SJCRH30 (cell line): ENCODE measurements at regions not wholly inside any gene's neighbourhood (a gene's known extent, or its start where the extent isn't known, plus 50 kb on each side); places are given as distances from the start of the nearest gene placed in this dataset.
"Not testable (repeated sequence)": the region's sequence is repeated elsewhere in the genome, so short reads cannot be mapped to it uniquely, and the experiment has no call there.

Experiments
- DNase-seq, 2 experiments: peaks; one replicate each; pipeline ENCODE4 v3.0.0-alpha.2; 2015 to 2020
- H3K27ac ChIP-seq: fragments of 250-450 bp; sonication (Bioruptor Pico); 2 replicates; pipeline ENCODE4 v1.5.1; 2020; ENCODE audit warnings: mild to moderate bottlenecking, moderate library complexity
- H3K27me3 ChIP-seq: fragments of 250-450 bp; sonication (Bioruptor Pico); 2 replicates; pipeline ENCODE4 v1.5.1; 2020; ENCODE audit warnings: mild to moderate bottlenecking, moderate library complexity
- H3K36me3 ChIP-seq: fragments of 250-450 bp; sonication (Bioruptor Pico); 2 replicates; pipeline ENCODE4 v1.5.1; 2020; ENCODE audit warnings: mild to moderate bottlenecking, moderate library complexity
- H3K4me1 ChIP-seq: fragments of 250-450 bp; sonication (Bioruptor Pico); 2 replicates; pipeline ENCODE4 v1.5.1; 2020; ENCODE audit warnings: mild to moderate bottlenecking, moderate library complexity
- H3K4me3 ChIP-seq: fragments of 250-450 bp; sonication (Bioruptor Pico); 2 replicates; pipeline ENCODE4 v1.5.1; 2020; ENCODE audit warnings: mild to moderate bottlenecking, moderate library complexity
- H3K9me3 ChIP-seq: fragments of 250-450 bp; sonication (Bioruptor Pico); replicated peaks from 2 replicates; pipeline ENCODE4 v1.5.1; 2020; ENCODE audit warnings: mild to moderate bottlenecking, moderate library complexity

DNA sequence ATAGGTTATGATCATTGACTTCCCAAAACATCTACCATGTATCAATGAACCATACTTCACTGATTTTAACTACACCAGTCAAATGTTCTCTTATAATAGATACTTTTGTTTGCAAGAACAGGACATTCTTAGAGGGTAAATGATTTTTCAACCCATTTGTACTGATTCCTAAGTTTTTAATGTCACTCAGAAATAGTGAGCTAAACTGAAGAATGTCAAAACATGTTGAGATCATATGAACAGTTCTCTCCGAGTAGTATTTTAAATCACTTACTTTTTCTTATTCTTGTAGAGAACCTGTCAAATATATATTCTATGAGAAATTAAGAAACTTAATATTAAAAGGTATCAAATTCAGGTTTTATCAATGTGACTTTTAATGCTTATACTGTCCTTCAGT lies 1362.9 kb upstream of the SLC39A10 start:
- no peak for DNase-seq
- Histone ChIP-seq H3K9me3 (no peaks in the 10 kb centered on the region), H3K4me3 (no peak overlapping the region), H3K27ac (no peak overlapping the region), H3K27me3 (no peaks in the 10 kb centered on the region; the same call in 1 of the 2 replicates), H3K4me1 (no peaks in the 10 kb centered on the region), H3K36me3 (no peaks in the 10 kb centered on the region)

DNA sequence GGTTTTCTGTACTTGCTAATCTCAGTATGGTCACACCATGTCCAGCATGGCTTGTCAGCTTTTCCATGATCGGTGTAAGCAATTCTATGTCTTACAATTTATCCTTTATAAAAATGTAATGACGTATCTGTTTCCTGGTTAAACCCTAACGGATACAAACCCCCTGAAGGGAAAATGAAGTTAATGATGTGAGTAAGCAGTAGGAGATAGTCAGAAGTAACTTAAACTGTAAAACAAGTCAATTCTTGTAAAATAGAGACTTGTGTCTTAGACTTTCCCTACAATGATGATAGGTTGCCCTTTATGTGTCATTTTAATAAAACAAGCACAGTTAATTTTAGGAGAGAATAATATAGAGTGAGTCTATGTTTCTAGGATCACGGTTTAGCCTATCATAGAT lies 1365.9 kb upstream of the SLC39A10 start:
- no peaks in the 10 kb centered on the region for H3K9me3 ChIP-seq
- no peaks in the 10 kb centered on the region; the same call in 1 of the 2 replicates for H3K27me3 ChIP-seq
- no peak for DNase-seq
- H3K36me3 ChIP-seq, result no peaks in the 10 kb centered on the region
- H3K4me3 ChIP-seq, result no peak overlapping the region
- H3K27ac ChIP-seq, result no peak overlapping the region
- H3K4me1 ChIP-seq, result no peaks in the 10 kb centered on the region

DNA sequence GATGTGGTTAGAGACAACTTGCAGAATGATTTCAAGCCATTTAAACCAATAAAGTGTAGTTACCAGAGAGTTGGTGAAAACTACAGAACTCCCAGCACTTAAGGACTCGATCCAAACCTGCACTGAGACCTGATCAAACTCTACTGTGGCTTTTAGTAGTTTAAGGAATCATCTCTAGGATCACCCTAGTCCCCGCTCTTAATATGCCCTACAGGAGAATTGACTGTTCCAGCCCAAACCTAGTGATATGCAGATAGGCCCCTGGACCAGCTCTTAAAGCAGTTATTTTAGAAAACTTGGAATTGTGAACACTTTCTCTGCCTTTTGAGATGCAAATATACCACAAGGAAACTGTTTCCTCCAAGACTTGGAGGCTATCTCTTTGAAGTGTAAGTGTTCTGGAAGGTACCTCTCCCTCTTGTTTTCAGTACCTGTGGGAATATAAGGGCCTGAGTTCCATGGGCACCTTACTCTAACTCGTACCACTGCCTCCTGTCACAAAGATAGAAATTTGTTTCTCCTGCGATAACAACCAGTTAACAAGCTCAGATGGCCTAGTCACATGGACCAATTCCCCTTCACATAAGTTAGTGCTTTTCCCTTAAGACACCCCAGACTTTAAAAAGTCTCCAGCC lies 1367.2 kb upstream of the SLC39A10 start:
- H3K4me3 ChIP-seq, result no peak overlapping the region
- no peaks in the 10 kb centered on the region for H3K4me1 ChIP-seq
- no peaks in the 10 kb centered on the region for H3K9me3 ChIP-seq
- no peak overlapping the region for H3K27ac ChIP-seq
- no peaks in the 10 kb centered on the region; the same call in 1 of the 2 replicates for H3K27me3 ChIP-seq
- H3K36me3 ChIP-seq, result no peaks in the 10 kb centered on the region
- no peak for DNase-seq

DNA sequence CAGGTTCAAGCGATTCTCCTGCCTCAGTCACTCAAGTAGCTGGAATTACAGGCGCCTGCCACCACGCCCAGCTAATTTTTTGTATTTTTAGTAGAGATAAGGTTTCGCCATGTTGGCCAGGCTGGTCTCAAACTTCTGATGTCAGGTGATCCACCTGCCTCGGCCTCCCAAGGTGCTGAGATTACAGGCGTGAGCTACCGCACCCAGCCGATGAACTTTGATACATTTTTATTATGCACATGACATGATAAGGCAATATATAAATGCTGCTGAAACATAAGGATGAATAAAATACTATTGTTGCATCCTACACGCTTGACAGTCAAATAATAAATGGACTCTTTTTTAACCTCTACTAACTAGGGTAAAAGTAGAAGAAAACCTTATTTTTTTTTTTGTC lies 1380.4 kb upstream of the SLC39A10 start:
- not testable (repeated sequence) for H3K9me3 ChIP-seq, DNase-seq, H3K36me3 ChIP-seq

DNA sequence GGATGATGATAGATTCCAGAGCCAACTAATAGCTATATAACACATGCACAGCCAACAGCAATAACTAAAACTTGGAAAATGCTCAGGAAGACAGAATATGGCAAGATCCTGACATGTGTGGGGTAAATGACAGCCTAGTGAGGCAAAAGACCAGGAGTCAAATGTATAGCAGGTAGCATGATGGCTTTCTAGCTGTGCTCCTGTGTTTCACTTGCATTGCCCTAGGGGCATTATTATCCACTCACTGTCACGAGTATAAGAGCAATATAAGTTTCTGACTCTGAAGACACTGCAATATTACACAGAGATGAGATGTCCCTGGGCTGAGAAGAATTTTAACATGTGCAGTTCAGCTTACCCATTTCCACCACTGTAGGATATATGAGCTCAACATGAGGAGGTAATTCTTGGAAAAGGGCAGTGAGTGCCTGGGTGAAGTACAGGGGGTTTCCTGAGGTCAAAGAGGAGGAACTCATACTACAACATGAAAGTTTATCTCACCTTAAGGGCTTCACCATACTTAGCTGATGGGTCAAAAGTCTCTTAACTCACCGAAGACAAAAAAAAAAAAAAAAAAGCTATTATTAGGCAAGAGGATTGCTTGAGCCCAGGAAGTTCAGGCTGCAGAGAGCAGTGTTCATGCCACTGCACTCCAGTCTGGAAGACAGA lies 1385.6 kb upstream of the SLC39A10 start:
- no peak overlapping the region for H3K4me3 ChIP-seq
- DNase-seq, result no peak
- H3K9me3 ChIP-seq, result no peaks in the 10 kb centered on the region
- no peaks in the 10 kb centered on the region for H3K36me3 ChIP-seq
- no peaks in the 10 kb centered on the region; the same call in 1 of the 2 replicates for H3K4me1 ChIP-seq
- peaks cover 4% of the 10 kb centered on the region; the same call in 1 of the 2 replicates for H3K27me3 ChIP-seq
- no peak overlapping the region for H3K27ac ChIP-seq

More for the DNA sequence above, 1380.4 kb upstream of the SLC39A10 start:
- not testable (repeated sequence) for H3K4me1 ChIP-seq, H3K27me3 ChIP-seq, H3K4me3 ChIP-seq, H3K27ac ChIP-seq

DNA sequence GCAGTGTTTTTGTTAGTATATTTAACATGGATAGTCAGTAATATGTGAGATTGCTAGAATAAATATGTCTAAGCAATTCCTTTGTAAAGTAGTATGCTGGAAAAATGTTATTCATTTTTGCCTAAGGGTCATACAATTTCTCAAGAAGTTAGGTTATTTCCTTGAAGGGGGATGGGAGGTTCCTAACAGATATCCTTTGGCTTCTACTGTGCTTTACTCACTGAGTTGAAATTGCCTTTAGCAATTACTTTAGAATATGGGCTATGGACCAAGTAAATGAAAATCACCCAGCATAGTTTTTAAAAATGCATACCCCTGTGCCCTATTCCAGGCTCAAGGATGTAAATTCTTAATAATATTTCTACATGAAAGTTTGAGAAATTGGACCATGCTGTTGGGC lies 1386.4 kb upstream of the SLC39A10 start:
- H3K9me3 ChIP-seq, result no peaks in the 10 kb centered on the region
- no peaks in the 10 kb centered on the region for H3K36me3 ChIP-seq
- no peaks in the 10 kb centered on the region; the same call in 1 of the 2 replicates for H3K4me1 ChIP-seq
- DNase-seq, result no peak
- H3K27ac ChIP-seq, result no peak overlapping the region
- peaks cover 4% of the 10 kb centered on the region; the same call in 1 of the 2 replicates for H3K27me3 ChIP-seq
- no peak overlapping the region for H3K4me3 ChIP-seq

DNA sequence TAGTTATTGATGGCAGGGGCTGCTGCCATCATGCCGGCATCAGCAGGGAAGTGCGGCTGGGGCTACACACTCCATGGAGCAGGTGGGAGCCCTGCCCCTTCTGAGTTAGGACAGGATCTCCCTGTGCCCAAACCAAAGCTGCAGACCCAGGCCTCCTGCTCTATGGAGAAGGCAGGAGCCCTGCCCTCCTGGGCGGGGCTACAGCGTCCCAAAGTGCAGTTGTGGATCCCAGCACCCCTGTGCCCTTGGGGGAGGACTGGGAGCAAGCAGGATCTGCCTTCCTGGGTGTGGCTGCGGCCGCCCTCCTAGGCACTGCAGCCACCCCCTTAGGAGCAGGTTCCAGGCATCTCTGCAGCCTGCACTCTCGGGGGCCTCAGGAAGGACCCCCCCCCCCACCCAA lies 1392.4 kb upstream of the SLC39A10 start:
- H3K9me3 ChIP-seq, result no peaks in the 10 kb centered on the region
- H3K4me1 ChIP-seq, result no peaks in the 10 kb centered on the region; the same call in 1 of the 2 replicates
- H3K27ac ChIP-seq, result no peak overlapping the region
- no peaks in the 10 kb centered on the region for H3K36me3 ChIP-seq
- peaks cover 7% of the 10 kb centered on the region; the same call in 1 of the 2 replicates for H3K27me3 ChIP-seq
- DNase-seq, result no peak
- H3K4me3 ChIP-seq, result no peak overlapping the region

DNA sequence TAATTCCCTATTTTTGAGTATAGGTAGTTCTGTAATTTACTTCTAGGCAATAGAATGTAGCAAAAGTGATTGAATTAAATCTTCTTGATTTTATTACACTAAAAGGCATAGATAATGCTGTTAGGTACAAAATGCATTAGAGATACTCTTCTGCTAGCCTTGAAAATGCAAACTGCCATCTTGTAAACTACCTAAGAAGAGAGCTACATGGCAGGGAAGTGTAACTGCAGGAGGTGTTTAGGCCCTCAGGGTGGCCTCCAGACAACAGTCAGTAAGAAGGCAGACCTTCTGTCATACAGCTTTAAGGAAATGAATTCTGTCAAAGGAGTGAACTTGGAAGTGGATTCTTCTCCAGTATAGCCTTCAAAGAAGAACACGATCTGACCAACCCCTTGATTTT lies 1396.8 kb upstream of the SLC39A10 start:
- peaks cover 14% of the 10 kb centered on the region for H3K27me3 ChIP-seq
- no peaks in the 10 kb centered on the region for H3K9me3 ChIP-seq
- H3K36me3 ChIP-seq, result no peaks in the 10 kb centered on the region
- no peak for DNase-seq
- no peaks in the 10 kb centered on the region for H3K4me1 ChIP-seq
- no peak overlapping the region for H3K27ac ChIP-seq
- H3K4me3 ChIP-seq, result no peak overlapping the region

DNA sequence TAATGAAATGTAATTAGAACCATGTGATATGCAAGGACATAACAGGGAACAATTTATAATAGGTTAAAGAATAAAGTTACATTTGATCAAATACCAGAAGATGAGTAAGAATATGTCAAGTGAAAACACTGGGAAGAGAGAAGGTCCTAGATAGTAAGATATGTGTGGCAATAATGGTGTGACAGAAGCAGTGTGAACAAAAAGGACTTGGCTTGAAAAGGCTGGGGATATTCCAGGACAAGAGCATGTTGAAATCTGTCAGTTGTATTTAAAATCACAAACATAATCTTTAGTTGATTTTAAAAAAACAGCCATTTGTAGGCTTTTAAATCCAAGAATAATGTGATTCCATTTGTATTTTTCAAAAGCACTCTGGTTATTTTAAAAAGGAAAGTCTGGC lies 1399.9 kb upstream of the SLC39A10 start:
- Histone ChIP-seq H3K27ac (no peak overlapping the region), H3K4me1 (no peaks in the 10 kb centered on the region), H3K36me3 (no peaks in the 10 kb centered on the region), H3K9me3 (no peaks in the 10 kb centered on the region), H3K4me3 (no peak overlapping the region), H3K27me3 (peaks cover 10% of the 10 kb centered on the region)
- DNase-seq, result no peak

DNA sequence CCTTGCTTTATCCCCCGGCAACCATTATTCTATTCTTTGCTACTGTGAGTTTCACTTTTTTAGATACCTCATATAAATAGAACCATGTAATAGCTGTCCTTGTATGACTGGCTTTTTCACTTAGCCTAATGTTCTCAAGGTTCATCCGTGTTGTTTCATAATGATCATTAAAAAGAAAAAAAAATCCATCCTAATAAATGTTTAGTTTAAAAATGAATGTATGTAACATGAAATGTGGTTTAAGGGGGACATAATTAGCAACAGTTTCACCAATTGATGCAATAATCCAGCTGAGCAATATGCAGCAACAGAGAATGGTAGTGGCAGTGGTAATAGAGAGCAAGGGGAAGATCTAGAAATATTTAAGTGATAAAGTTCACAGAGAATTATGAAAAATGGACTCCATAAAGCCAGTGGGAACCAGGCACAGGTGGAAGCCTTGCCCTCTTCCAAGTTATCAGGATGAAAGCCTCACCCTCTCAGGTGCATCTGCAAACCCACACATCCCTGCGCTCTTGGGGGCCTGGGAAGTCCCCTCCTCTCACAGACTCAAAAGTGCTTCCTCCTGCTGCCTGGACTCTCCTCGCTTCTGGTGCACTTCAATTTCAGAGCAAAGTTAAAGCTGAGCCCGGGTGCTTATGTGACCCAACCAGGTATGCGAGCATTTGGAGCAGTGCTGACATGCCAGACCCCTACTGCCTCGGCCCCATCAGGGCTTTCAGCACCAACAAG lies 1403.3 kb upstream of the SLC39A10 start:
- Histone ChIP-seq H3K27ac (no peak overlapping the region), H3K27me3 (peaks cover 10% of the 10 kb centered on the region), H3K4me1 (no peaks in the 10 kb centered on the region)

DNA sequence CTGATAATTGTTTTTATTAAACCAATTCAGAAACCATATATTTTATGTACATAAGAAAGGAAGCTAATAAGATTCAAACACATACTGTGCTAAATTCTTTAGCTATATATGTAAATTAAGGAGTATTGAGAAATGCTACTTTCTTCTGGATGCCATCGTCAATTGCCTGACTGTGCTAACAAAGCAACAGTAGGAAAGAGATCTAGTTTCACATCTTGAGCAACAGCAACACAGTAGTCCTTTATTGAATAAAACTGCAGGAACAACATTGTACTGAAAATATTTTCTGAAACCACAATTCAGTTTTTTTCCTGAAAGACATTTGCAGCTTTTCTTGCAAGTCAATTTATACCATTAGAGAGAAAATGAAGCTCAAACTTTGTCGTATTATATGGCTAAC lies 1404.9 kb upstream of the SLC39A10 start:
- peaks cover 4% of the 10 kb centered on the region; the same call in 1 of the 2 replicates for H3K27me3 ChIP-seq
- DNase-seq, result no peak
- H3K36me3 ChIP-seq, result no peaks in the 10 kb centered on the region
- no peak overlapping the region for H3K4me3 ChIP-seq
- H3K4me1 ChIP-seq, result no peaks in the 10 kb centered on the region
- H3K27ac ChIP-seq, result no peak overlapping the region
- H3K9me3 ChIP-seq, result no peaks in the 10 kb centered on the region

More for the DNA sequence above, 1403.3 kb upstream of the SLC39A10 start:
- no peak overlapping the region for H3K4me3 ChIP-seq
- DNase-seq, result no peak
- no peaks in the 10 kb centered on the region for H3K9me3 ChIP-seq
- H3K36me3 ChIP-seq, result no peaks in the 10 kb centered on the region

DNA sequence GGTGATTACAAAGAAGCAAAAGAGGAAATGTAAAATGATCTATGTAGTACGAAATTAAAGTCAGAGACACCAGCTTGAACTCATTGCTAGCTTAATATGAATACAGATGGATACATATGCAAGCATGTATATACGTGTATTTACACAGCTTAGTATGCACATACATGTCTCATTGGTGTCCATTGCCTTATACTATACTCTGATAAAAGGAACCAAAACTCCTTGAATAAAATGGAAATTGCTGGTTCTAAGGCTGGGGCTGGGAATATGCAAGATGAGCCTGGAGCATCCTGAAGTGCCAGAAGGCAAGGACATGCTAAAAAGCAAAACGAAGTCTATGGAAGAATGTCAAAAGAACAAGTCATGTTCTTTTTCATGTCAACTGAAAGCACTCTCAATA lies 1424.4 kb upstream of the SLC39A10 start:
- Histone ChIP-seq H3K4me3 (no peak overlapping the region), H3K36me3 (no peaks in the 10 kb centered on the region), H3K27me3 (no peaks in the 10 kb centered on the region), H3K9me3 (no peaks in the 10 kb centered on the region), H3K27ac (no peak overlapping the region), H3K4me1 (no peaks in the 10 kb centered on the region)
- DNase-seq, result no peak

DNA sequence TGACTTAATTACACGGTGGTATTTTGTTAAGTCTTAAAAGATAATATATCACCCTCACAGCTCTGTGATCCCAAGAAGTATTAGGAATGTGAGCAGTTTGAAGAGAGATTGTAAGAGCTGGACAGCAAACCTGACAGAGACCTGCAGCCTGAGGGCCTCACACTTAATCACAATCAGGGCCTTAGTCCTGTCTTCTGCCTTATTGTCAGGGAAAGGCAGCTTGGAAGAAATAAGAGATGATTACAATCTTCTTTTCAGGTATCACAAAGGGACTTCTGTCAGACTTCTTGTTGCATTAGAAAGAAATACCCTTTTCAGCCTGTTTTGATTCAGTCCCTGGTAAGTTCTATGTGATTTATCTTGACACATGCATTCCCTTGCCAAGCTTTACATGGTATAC lies 1433.8 kb upstream of the SLC39A10 start:
- H3K4me3 ChIP-seq, result no peak overlapping the region
- no peaks in the 10 kb centered on the region for H3K36me3 ChIP-seq
- no peaks in the 10 kb centered on the region for H3K9me3 ChIP-seq
- H3K27ac ChIP-seq, result no peak overlapping the region
- H3K27me3 ChIP-seq, result no peaks in the 10 kb centered on the region
- H3K4me1 ChIP-seq, result no peaks in the 10 kb centered on the region
- DNase-seq, result no peak

DNA sequence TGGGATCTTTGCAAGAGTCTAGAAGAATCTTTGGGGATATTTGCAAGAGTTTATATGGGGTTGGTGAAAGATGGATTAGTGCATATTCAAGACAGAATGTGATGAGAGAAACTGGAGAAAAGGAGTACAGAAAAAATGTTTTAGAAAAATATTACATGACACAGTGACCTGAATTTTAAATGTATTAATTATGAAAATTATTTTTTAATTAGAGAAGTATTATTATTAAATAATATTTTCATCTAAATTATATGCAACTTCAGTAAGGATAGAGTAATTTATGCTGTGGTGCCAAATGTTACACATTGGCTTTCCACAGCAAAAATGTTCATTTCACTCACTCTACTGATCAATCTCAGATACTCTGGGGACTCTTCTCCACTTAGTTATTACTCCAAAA lies 1442.8 kb upstream of the SLC39A10 start:
- Histone ChIP-seq H3K36me3 (no peaks in the 10 kb centered on the region), H3K4me1 (no peaks in the 10 kb centered on the region), H3K9me3 (no peaks in the 10 kb centered on the region), H3K4me3 (no peak overlapping the region), H3K27ac (no peak overlapping the region), H3K27me3 (no peaks in the 10 kb centered on the region)
- no peak for DNase-seq

DNA sequence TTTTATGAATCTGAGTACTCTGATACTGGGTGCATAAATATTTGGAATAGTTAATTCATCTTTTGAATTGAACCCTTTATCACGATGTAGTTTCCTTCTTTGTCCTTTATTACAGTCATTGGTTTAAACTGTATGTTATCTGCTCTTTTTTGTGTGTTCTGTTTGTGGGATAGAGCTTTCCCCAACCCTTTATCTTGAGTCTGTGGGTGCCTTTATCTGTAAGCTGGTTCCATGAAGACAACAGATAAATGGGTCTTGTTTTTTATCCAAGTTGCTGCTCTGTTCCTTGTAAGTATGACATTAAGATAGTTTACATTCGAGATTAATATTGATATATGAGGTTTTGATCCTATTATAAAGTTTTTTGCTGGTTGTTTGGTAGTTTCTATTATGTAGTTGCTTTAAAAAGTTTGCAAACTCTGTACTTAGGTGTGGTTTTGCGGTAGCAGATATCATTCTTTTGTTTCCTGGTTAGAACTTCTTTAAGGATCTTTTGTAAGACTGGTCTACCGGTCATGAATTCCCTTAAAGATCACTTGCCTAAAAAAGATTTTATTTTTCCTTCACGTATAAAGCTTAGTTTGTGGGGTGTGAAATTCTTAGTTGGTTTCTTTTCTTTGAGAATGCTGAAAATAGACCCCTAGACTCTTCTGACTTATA lies 1451.3 kb upstream of the SLC39A10 start:
- Histone ChIP-seq H3K27me3 (no peaks in the 10 kb centered on the region), H3K9me3 (no peaks in the 10 kb centered on the region), H3K4me1 (peaks cover 3% of the 10 kb centered on the region; the same call in 1 of the 2 replicates), H3K4me3 (no peak overlapping the region), H3K36me3 (no peaks in the 10 kb centered on the region), H3K27ac (no peak overlapping the region)
- DNase-seq, result no peak
